Loucy (cell line): ENCODE measurements at regions not wholly inside any gene's neighbourhood (a gene's known extent, or its start where the extent isn't known, plus 50 kb on each side); places are given as distances from the start of the nearest gene placed in this dataset.

Source experiments
- H2AFZ ChIP-seq: fragments of 200-600 bp; sonication (generic); 2 replicates; pipeline ENCODE4 v1.6.0; 2016; ENCODE audit warnings: antibody characterized with exemption, mild to moderate bottlenecking, low read length, moderate library complexity
- H3F3A ChIP-seq: fragments of 200-600 bp; 2 replicates; pipeline ENCODE4 v1.6.0; 2016; ENCODE audit warnings: antibody characterized with exemption, low read depth, mild to moderate bottlenecking
- H3K27me3 ChIP-seq: fragments of 200-600 bp; sonication (generic); 2 replicates; pipeline ENCODE4 v1.6.1; 2014; ENCODE audit warnings: low read length, mild to moderate bottlenecking; ENCODE audit not compliant: insufficient read depth, poor library complexity, severe bottlenecking
- H3K36me3 ChIP-seq: fragments of 200-600 bp; sonication (generic); 2 replicates; pipeline ENCODE4 v1.6.1; 2016; ENCODE audit warnings: low read length; ENCODE audit not compliant: insufficient read depth
- H3K4me1 ChIP-seq: fragments of 200-600 bp; sonication (generic); 2 replicates; pipeline ENCODE4 v1.5.1; 2014; ENCODE audit warnings: low read length, mild to moderate bottlenecking; ENCODE audit not compliant: insufficient read depth, poor library complexity, severe bottlenecking
- H3K4me2 ChIP-seq: fragments of 200-600 bp; sonication (generic); 2 replicates; pipeline ENCODE4 v1.6.0; 2014; ENCODE audit warnings: antibody characterized with exemption, low read length, low read depth, mild to moderate bottlenecking; ENCODE audit not compliant: poor library complexity, severe bottlenecking
- H3K4me3 ChIP-seq: fragments of 200-600 bp; sonication (generic); 2 replicates; pipeline ENCODE4 v1.5.1; 2014; ENCODE audit warnings: low read length, mild to moderate bottlenecking, mixed read lengths; ENCODE audit not compliant: poor library complexity, severe bottlenecking
- H3K79me2 ChIP-seq: fragments of 200-600 bp; sonication (generic); 2 replicates; pipeline ENCODE4 v1.6.1; 2014; ENCODE audit warnings: low read length; ENCODE audit not compliant: insufficient read depth
- H3K9ac ChIP-seq: fragments of 200-600 bp; sonication (generic); 2 replicates; pipeline ENCODE4 v1.6.0; 2014; ENCODE audit warnings: mild to moderate bottlenecking, low read depth, low read length, moderate library complexity; ENCODE audit not compliant: poor library complexity, severe bottlenecking
- H3K9me2 ChIP-seq: fragments of 200-600 bp; sonication (generic); replicated peaks from 2 replicates; pipeline ENCODE4 v1.6.1; 2016; ENCODE audit warnings: low read depth, low read length, mixed read lengths
- H3K9me3 ChIP-seq: fragments of 200-600 bp; sonication (generic); 2 replicates; pipeline ENCODE4 v1.6.1; 2014; ENCODE audit warnings: mild to moderate bottlenecking, antibody characterized with exemption, low read length, low read depth; ENCODE audit not compliant: insufficient read depth
- H4K20me1 ChIP-seq: fragments of 200-600 bp; sonication (generic); 2 replicates; pipeline ENCODE4 v1.6.0; 2014; ENCODE audit warnings: antibody characterized with exemption, low read length, mild to moderate bottlenecking; ENCODE audit not compliant: insufficient read depth, poor library complexity, severe bottlenecking
- EZH2phosphoT487 ChIP-seq: fragments of 200-600 bp; IDR thresholded peaks from 2 replicates; pipeline ENCODE4 v1.6.1; 2018; ENCODE audit warnings: antibody characterized with exemption, mild to moderate bottlenecking, moderate library complexity, borderline replicate concordance
- TF ChIP-seq, protein P1 (sequence below): fragments of 200-600 bp; sonication (generic); conservative IDR thresholded peaks from 2 replicates; pipeline ENCODE4 v1.5.1; 2014; ENCODE audit warnings: mild to moderate bottlenecking, antibody characterized with exemption, low read length

DNA sequence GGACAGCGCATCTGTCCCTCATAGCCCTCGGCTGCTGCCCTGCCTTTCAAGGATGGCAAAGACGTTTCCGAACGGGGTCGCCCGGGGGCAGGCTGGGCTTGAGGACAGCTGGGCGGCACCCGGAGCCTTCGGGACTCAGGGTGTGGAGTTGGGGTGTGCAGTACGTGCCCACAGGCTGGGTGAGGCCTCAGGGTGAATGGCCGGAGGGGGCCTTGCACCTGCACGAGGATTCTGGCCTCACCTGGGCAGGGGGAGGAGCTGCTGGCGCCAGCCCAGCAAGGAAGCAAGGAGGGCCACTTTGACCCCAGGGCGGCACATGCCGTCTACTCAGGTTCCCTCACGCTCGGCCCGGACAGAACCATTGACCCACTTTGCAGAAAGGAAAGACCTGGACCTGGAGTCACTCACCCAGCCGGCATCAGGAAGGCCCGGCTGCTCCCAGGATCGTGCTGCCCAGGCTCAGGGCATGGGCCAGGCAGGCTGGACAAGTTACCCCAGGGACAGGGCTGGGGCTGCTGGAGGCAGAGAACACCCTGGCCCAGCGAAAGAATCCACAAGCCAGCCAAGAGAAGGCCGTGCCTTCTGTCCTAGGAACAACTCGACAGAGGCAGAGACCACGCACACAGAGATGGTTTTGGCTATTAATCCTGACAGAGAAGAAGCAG lies 65.1 kb upstream of the TTC34 start:
- Histone ChIP-seq H3K9ac (no peak overlapping the region), H3K36me3 (no peaks in the 10 kb centered on the region), H3K4me2 (no peak overlapping the region), H4K20me1 (no peaks in the 10 kb centered on the region), H3K4me3 (no peak overlapping the region), H3K79me2 (no peaks in the 10 kb centered on the region), H3K9me3 (peaks cover 7% of the 10 kb centered on the region; the same call in 1 of the 2 replicates), H3F3A (no peaks in the 10 kb centered on the region), H3K9me2 (no peaks in the 10 kb centered on the region), H3K27me3 (no peaks in the 10 kb centered on the region), H2AFZ (no peak overlapping the region), H3K4me1 (no peaks in the 10 kb centered on the region)
- no peak for TF ChIP-seq EZH2phosphoT487
- TF ChIP-seq, protein P1, sequence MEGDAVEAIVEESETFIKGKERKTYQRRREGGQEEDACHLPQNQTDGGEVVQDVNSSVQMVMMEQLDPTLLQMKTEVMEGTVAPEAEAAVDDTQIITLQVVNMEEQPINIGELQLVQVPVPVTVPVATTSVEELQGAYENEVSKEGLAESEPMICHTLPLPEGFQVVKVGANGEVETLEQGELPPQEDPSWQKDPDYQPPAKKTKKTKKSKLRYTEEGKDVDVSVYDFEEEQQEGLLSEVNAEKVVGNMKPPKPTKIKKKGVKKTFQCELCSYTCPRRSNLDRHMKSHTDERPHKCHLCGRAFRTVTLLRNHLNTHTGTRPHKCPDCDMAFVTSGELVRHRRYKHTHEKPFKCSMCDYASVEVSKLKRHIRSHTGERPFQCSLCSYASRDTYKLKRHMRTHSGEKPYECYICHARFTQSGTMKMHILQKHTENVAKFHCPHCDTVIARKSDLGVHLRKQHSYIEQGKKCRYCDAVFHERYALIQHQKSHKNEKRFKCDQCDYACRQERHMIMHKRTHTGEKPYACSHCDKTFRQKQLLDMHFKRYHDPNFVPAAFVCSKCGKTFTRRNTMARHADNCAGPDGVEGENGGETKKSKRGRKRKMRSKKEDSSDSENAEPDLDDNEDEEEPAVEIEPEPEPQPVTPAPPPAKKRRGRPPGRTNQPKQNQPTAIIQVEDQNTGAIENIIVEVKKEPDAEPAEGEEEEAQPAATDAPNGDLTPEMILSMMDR, result no peak

DNA sequence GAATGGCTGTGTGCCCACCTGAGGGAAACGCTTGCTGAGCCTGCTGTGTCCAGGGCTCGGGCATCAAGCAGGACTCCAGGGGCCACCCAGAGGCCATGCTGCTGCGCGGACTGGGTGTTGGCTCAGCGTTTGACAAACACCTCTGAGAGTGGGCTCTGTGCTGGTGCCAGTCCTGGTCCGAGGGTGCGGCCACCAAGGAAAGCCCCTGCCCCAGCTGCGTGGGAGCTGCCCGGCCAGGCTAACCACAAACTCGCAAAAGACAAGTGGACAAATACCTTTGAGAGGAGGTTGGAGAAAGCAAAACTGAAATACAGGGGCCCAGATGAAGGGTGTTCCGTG lies 65.6 kb upstream of the TTC34 start:
- no peaks in the 10 kb centered on the region for H3K79me2 ChIP-seq
- H3K9me2 ChIP-seq, result no peaks in the 10 kb centered on the region
- no peaks in the 10 kb centered on the region for H4K20me1 ChIP-seq
- H3F3A ChIP-seq, result no peaks in the 10 kb centered on the region
- no peak overlapping the region for H3K9ac ChIP-seq
- H3K4me1 ChIP-seq, result no peaks in the 10 kb centered on the region
- no peaks in the 10 kb centered on the region for H3K36me3 ChIP-seq
- no peak overlapping the region for H2AFZ ChIP-seq
- H3K9me3 ChIP-seq, result peaks cover 7% of the 10 kb centered on the region; the same call in 1 of the 2 replicates
- H3K4me2 ChIP-seq, result no peak overlapping the region
- H3K4me3 ChIP-seq, result no peak overlapping the region
- TF ChIP-seq, protein P1, result no peak
- no peak for TF ChIP-seq EZH2phosphoT487
- H3K27me3 ChIP-seq, result no peaks in the 10 kb centered on the region

DNA sequence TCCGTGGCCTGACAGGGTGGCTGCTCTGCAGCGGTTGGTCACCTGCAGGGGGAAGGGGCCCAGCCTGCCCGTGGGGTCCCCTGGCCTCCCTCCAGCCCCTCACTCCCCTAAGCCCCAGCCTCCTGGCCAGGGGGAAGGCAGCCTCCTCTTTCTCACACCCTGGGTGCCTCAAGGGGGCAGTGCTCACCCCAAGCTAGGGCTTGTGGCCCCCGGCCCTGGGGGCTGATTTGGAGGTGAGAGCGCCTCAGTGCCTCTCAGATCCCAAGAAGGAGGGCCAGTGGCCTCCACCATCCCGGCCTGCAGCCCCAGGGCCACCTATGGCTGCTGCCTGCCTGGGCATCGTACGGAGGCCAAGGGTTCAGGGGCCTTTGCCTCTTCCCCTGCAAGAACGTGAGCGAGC lies 66.4 kb upstream of the TTC34 start:
- Histone ChIP-seq H3K9me3 (peaks cover 7% of the 10 kb centered on the region; the same call in 1 of the 2 replicates), H3K9ac (no peak overlapping the region), H3K79me2 (no peaks in the 10 kb centered on the region), H3K36me3 (no peaks in the 10 kb centered on the region), H3K4me1 (no peaks in the 10 kb centered on the region), H3K4me2 (no peak overlapping the region), H3K4me3 (no peak overlapping the region), H4K20me1 (no peaks in the 10 kb centered on the region), H3K9me2 (no peaks in the 10 kb centered on the region), H3F3A (no peaks in the 10 kb centered on the region), H2AFZ (no peak overlapping the region), H3K27me3 (no peaks in the 10 kb centered on the region)
- TF ChIP-seq, protein P1, result no peak; the same call in 1 of the 2 replicates
- TF ChIP-seq EZH2phosphoT487, result no peak
